ENCODE measurements at regions not wholly inside any gene's neighbourhood (a gene's known extent, or its start where the extent isn't known, plus 50 kb on each side); places are given as distances from the start of the nearest gene placed in this dataset.

DNA sequence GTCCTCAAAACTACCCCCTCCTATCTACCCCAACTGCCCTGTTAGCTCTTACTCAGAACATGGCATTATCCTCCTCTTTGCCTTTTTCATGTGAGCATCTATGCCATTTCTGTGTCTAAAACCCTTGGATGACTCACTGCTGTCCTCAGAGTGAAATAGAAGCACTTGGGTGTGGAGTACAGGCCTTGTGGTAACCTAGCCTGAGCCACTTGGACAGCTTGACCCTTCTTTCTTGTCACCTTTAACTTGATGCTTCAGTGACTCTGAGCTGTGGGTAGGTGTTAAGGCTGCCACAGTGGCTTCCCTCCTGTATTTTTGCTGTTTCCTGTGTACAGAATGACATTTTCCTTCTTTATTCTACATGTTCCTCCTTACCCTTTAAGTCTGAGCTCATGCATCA is 391.4 kb downstream of the SH3GL2 start:
- no peak for DNase-seq (ENCODE audit: low read depth)

- DNase-seq (ENCODE audit: low read depth): no peak
These were observed 399.9 kb downstream of the SH3GL2 start for GRCh38 chr9:17978773-17979172.

DNA sequence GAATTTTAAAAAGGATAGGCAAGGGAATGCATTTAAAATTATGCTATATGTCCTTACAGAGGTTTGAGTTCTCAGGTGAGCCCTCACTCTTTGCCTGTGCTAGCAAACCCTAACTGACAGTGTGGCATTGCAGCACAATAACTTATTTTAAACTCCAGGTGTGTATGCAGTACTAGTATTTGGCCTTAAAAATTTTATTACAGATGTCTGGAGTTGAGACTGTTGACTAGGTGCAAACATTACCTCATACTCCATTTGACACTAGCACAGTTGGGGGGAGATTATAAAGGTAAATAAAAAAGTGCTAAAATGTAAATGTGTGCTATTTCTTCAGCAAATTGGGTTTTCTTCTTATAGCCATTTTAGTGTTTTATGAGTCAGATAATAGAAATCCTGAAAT is 407.7 kb downstream of the SH3GL2 start:
- DNase-seq (ENCODE audit: low read depth): no peak

DNA sequence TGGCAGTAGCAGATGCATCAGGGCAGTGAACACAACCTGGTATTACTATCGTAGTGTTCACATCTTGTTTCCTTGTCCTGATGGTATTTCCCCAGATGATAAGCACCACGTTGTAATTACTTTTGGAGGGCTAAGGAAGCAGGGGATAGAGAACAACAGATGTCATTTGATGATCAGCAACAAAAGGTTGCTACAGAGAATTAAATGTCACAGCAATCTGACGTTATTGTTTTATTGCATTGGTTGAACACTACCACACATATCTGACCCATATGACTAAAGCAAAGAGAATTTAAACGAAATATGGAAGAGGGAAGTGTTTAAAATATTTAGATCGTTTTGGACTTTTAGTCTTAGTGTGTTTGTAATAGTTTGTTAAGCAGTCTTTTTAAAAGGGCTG is 408.3 kb downstream of the SH3GL2 start:
- no peak for DNase-seq (ENCODE audit: low read depth)

GRCh38 chr9:17988489-17988888 is 409.6 kb downstream of the SH3GL2 start:
- DNase-seq (ENCODE audit: low read depth): no peak

DNA sequence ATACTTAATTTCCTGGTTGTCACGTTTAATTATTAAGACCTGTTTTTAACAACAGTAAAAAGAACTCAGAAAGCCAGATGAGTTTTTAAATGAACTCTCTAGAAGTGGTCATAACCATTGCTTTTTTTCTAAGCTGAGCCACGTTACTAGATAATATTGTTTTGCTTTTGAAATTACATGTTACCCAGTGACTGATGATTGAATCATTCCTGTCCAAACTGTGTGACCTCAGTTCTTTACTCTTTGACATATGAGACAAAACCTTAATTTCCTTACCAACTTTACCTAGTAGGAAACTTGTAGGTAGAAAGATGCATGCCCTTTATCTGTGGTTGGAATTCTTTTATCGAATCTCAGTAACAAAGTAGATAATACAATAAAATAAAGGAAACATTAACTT is 411.7 kb downstream of the SH3GL2 start:
- no peak for DNase-seq (ENCODE audit: low read depth)

DNA sequence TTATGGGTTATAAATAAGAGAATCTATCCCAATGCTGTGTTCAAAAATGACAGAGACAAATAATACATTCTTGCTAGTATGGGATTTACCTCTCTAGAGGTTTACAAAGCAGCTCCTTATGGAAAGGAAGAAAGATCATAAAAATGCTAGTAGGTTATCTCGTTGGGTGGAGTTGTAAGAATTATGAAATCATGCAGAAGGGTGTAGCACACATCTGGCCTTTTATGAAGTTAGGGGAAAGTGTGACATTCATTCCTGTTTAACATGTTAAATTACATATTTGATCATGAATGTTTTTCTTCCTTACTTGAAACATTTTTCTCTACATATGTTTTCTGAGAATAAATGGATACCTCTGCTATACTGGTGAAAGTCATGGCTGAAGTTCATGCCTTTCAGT is 414.2 kb downstream of the SH3GL2 start:
- no peak for DNase-seq (ENCODE audit: low read depth)

DNA sequence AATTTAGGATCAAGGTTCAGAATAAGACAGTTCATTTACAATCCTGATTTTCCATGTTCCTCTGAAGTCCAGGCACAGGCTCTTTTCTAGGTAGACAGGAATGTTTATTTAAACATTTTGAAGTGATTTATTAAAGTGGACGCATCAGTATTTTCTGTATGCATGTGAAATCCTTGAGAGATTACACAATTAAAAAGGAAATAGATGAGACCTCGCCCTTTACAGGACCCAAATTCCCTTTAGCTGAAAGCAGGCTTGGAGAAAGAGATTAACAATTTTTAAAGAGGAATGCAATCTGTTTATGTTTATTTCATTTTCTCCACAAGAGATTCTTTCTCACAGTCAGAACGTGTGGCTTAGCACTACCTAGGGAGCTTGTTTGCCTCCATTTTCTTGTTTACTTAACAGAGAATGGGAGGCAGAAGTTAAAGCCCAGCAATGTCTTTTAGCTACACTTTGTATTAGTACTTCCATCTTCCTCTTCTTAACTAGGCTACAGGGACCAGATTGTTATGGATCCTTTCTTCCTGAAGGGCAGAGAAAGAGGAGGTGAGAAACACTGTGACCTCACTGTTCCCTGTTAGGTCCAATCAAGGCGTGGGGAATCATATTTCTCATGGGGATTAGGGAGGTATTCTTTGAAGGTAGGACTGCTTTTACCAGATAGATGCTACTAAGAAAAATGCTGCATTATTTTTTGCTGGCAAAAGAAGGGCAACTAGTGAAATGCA is 416.0 kb downstream of the SH3GL2 start:
- no peak for DNase-seq (ENCODE audit: low read depth)

- no peak for DNase-seq (ENCODE audit: low read depth)
These were observed 417.9 kb downstream of the SH3GL2 start for GRCh38 chr9:17996728-17997127.

DNA sequence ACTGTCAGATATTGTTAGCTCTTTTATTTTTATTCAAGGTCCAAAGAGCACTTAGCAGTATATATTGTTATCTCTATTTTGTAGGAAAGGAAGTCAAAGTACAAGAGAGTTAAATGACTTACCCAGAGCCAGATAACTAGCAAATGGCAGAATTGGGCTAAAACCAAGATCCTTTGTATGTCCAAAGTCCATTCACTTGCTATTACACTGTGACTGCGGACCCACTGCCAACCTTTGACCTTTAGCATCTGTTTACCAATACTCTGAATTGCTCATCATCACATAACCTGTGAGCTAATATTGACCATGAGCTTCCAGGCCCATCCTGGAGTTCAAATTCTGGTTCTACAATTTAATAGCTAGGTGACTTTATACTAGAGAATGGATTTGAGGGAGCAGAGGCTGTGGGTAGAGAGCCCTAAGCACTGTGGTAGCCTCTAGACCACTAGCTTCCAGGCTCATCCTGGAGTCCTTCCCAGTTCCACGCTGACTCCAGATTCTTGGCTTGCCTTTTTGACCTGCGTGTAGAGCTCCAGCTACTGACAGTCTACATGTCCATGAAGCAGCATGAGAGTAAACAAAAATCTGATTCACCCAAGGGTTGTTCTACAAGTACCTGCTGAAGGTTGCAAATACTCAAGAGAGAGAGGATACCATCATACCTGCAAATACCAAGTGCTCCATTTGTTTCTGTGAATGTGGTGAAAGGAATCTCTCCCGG is 424.0 kb downstream of the SH3GL2 start:
- no peak for DNase-seq (ENCODE audit: low read depth)

- DNase-seq (ENCODE audit: low read depth): no peak
These were observed 427.7 kb downstream of the SH3GL2 start for GRCh38 chr9:18006591-18006990.

DNA sequence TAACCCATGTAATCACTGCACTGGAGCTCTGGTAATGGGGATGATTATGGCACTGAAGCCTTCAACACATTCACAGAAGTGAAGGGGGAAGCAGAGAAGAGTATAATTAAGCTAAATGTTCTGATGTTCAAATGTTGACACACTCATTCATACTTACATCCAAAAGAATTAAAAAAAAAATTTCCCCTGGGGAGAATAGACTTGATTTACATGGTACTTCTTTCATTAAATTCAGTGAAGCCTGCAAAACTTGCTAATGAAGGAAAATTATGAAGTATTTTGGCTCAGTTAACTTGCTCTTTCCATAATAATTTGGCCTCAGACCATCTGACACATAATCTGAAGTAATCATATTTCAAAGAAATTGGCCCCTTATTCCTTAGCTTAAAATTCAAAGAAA is 428.8 kb downstream of the SH3GL2 start:
- DNase-seq (ENCODE audit: low read depth): no peak

GRCh38 chr9:18009902-18010301 is 431.0 kb downstream of the SH3GL2 start:
- no peak for DNase-seq (ENCODE audit: low read depth)

DNA sequence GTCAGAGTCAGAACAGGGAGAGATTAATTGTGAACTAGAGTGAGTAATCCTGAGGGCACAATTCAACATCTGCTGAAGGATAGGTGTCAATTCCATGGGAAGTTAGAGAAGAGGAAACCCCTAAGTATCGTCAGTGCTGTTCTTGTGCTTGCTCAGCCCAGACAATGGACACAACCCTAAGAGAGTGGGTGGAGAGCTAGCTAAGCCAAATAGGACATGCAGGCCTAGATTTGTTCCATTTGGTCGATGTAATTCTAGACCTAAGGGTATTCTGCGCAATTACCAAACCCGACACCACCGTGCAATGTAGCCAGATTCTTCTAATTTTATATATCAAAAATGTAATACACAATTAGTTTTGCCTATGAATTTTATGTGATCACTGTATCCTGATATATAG is 431.6 kb downstream of the SH3GL2 start:
- no peak for DNase-seq (ENCODE audit: low read depth)

- DNase-seq (ENCODE audit: low read depth): no peak
These were observed 433.3 kb downstream of the SH3GL2 start for GRCh38 chr9:18012170-18012569.

DNA sequence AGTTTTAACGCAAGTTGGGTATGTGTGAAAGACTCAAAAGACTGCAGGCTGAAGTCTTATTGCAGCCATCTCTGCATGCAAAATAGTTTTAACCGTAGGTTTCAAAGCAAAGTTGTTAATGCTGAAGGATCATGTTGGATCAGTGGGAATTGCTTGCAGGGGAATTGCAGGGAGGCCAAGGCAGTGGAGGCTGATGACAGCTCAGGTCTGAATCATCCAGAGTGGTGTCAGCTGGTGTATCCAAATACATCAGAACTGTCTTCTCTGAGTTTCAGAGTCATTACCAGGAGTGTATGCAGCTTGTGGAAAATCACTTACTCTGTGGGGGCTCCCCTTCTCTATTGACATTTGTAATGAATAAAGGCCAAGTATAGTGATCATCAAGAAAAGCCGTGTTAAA is 435.7 kb downstream of the SH3GL2 start:
- DNase-seq (ENCODE audit: low read depth): no peak

DNA sequence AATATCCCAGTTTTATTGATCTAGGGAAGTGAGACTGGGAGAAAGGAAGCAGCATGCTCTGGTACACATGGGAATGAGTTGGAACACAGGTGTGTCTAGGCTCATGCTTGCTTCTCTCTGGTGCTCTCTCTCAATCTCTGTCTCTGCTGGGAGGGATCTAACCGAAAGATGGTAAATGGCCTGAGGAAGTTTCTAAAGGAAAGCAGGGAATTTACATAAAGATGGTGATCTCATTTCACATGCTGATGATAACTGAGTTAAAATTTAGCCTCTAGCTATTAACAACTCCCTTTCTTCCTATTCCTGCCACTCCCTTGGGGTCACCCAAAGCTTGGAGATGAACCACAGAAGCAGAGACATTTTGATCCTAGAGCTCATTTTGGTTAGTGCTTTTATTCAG is 436.2 kb downstream of the SH3GL2 start:
- no peak for DNase-seq (ENCODE audit: low read depth)

DNA sequence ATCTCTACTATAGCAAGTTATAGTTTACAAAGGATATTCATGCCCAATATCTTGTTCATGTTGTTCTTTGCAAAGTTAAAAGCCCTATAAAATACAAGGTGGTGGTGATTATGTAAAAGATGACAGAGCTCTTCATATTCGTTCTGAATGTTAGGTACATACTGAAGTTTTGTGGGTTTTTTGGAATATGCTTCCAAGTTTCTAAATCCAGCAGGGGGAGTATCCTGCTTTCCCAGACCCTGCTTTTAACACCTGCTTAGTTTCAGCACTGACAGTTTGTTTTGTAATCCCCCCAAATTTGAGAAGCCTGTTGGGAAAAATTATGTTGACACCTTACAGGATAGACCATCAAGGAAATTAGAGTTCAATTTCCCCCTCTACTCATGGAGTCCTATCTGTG is 438.3 kb downstream of the SH3GL2 start:
- no peak for DNase-seq (ENCODE audit: low read depth)

- no peak for DNase-seq (ENCODE audit: low read depth)
These were observed 439.4 kb downstream of the SH3GL2 start for GRCh38 chr9:18018221-18018620.

- no peak for DNase-seq (ENCODE audit: low read depth)
These were observed 439.8 kb downstream of the SH3GL2 start for GRCh38 chr9:18018661-18019060.

GRCh38 chr9:18020121-18020745 is 441.4 kb downstream of the SH3GL2 start:
- no peak for DNase-seq (ENCODE audit: low read depth)

DNA sequence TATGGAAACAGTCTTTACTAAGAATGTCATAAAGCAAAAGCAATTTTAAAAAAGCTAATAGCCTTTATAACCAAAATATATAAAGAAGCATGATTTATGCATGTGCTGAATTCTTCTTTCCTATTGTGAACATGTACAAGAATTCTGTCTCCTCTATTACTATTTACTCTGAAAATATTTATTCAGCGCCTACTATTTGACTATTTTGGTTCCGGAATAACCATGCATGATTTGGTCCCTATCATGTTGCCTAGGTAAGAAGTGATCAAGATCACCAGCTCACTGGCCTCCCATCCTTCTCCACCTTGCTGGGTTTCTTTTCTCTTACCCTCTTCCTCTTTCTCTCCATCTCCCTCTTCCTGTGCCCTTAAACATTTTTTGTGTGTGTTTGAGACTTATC is 443.8 kb downstream of the SH3GL2 start:
- DNase-seq (ENCODE audit: low read depth): no peak

- no peak for DNase-seq (ENCODE audit: low read depth)
These were observed 444.5 kb downstream of the SH3GL2 start for GRCh38 chr9:18023332-18023731.

All from T-helper 22 cell (primary cell).